KMS-11 (cell line): ENCODE measurements at regions not wholly inside any gene's neighbourhood (a gene's known extent, or its start where the extent isn't known, plus 50 kb on each side); places are given as distances from the start of the nearest gene placed in this dataset.

Source experiments
- H2AFZ ChIP-seq: fragments of 200-600 bp; sonication (generic); 2 replicates; pipeline ENCODE4 v1.6.1; 2016; ENCODE audit warnings: antibody characterized with exemption, mixed run types, low read depth
- H3K27ac ChIP-seq: fragments of 200-600 bp; sonication (generic); 2 replicates; pipeline ENCODE4 v1.6.1; 2016; ENCODE audit warnings: mild to moderate bottlenecking, mixed run types
- H3K27me3 ChIP-seq: fragments of 200-600 bp; sonication (generic); 2 replicates; pipeline ENCODE4 v1.6.1; 2017; ENCODE audit warnings: mild to moderate bottlenecking, low read depth, mixed run types, moderate library complexity; ENCODE audit not compliant: insufficient read depth
- H3K36me3 ChIP-seq: fragments of 200-600 bp; sonication (generic); 2 replicates; pipeline ENCODE4 v1.6.1; 2017; ENCODE audit warnings: mild to moderate bottlenecking, mixed run types; ENCODE audit not compliant: insufficient read depth
- H3K4me1 ChIP-seq: fragments of 200-600 bp; sonication (generic); 2 replicates; pipeline ENCODE4 v1.6.1; 2016; ENCODE audit warnings: mild to moderate bottlenecking, low read depth, mixed run types; ENCODE audit not compliant: poor library complexity, severe bottlenecking
- H3K4me2 ChIP-seq: fragments of 200-600 bp; sonication (generic); 2 replicates; pipeline ENCODE4 v1.7.0; 2016; ENCODE audit warnings: mild to moderate bottlenecking, mixed run types
- H3K4me3 ChIP-seq: fragments of 200-600 bp; sonication (generic); IDR thresholded peaks from 2 replicates; pipeline ENCODE4 v1.6.1; 2017; ENCODE audit warnings: low read depth, low read length, mixed read lengths; ENCODE audit not compliant: insufficient read depth
- H3K79me2 ChIP-seq: fragments of 200-600 bp; sonication (generic); 2 replicates; pipeline ENCODE4 v1.6.1; 2016; ENCODE audit warnings: low read depth, mixed run types; ENCODE audit not compliant: insufficient read depth
- H3K9ac ChIP-seq: fragments of 200-600 bp; sonication (generic); 2 replicates; pipeline ENCODE4 v1.6.1; 2016; ENCODE audit warnings: mild to moderate bottlenecking, mixed run types
- H4K20me1 ChIP-seq: fragments of 200-600 bp; sonication (generic); 2 replicates; pipeline ENCODE4 v1.6.1; 2016; ENCODE audit warnings: mild to moderate bottlenecking, mixed run types; ENCODE audit not compliant: insufficient read depth
- TF ChIP-seq, protein P1 (sequence below): fragments of 200-600 bp; sonication (generic); conservative IDR thresholded peaks from 2 replicates; pipeline ENCODE4 v1.6.1; 2017; ENCODE audit warnings: low read depth, mild to moderate bottlenecking, antibody characterized with exemption, low read length, moderate library complexity, mixed read lengths

- no peaks in the 10 kb centered on the region for H4K20me1 ChIP-seq
- no peaks in the 10 kb centered on the region for H3K4me1 ChIP-seq
- no peak overlapping the region for H3K4me3 ChIP-seq
- H2AFZ ChIP-seq = no peak overlapping the region
- TF ChIP-seq, protein P1, sequence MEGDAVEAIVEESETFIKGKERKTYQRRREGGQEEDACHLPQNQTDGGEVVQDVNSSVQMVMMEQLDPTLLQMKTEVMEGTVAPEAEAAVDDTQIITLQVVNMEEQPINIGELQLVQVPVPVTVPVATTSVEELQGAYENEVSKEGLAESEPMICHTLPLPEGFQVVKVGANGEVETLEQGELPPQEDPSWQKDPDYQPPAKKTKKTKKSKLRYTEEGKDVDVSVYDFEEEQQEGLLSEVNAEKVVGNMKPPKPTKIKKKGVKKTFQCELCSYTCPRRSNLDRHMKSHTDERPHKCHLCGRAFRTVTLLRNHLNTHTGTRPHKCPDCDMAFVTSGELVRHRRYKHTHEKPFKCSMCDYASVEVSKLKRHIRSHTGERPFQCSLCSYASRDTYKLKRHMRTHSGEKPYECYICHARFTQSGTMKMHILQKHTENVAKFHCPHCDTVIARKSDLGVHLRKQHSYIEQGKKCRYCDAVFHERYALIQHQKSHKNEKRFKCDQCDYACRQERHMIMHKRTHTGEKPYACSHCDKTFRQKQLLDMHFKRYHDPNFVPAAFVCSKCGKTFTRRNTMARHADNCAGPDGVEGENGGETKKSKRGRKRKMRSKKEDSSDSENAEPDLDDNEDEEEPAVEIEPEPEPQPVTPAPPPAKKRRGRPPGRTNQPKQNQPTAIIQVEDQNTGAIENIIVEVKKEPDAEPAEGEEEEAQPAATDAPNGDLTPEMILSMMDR = no peak
- no peaks in the 10 kb centered on the region for H3K36me3 ChIP-seq
- H3K9ac ChIP-seq = no peak overlapping the region
- H3K27me3 ChIP-seq = no peaks in the 10 kb centered on the region
- no peak overlapping the region for H3K4me2 ChIP-seq
- H3K27ac ChIP-seq = no peak overlapping the region
- no peaks in the 10 kb centered on the region for H3K79me2 ChIP-seq
Observed at GRCh38 chr5:120162321-120162720, 301.8 kb upstream of the PRR16 start.

GRCh38 chr5:120164037-120164436 is 300.1 kb upstream of the PRR16 start:
- TF ChIP-seq, protein P1 = no peak
- H3K9ac ChIP-seq = no peak overlapping the region
- no peaks in the 10 kb centered on the region for H3K4me1 ChIP-seq
- H3K79me2 ChIP-seq = no peaks in the 10 kb centered on the region
- no peak overlapping the region for H3K4me3 ChIP-seq
- no peak overlapping the region for H3K27ac ChIP-seq
- no peaks in the 10 kb centered on the region for H3K36me3 ChIP-seq
- no peaks in the 10 kb centered on the region for H3K27me3 ChIP-seq
- H2AFZ ChIP-seq = no peak overlapping the region
- no peaks in the 10 kb centered on the region for H4K20me1 ChIP-seq
- no peak overlapping the region for H3K4me2 ChIP-seq

DNA sequence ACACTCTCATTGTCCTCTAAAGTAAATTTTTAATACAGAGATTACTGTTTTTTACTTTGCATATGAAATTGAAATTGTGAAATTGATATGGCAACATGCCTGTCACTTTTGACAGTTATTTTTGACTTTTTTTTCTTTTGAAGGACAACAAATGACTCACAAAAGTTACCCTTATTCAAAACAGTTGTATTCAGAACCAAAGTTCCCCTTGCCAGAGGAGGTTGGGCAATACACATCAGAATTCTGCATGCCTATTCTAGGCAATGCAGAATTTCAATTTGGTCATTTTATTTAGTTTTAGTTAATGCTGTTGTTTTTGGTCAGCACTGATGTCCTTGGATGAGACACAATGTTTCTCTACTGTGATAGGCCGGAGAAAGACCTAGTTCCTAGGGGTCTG is 299.1 kb upstream of the PRR16 start:
- no peaks in the 10 kb centered on the region for H4K20me1 ChIP-seq
- TF ChIP-seq, protein P1 = no peak
- H3K9ac ChIP-seq = no peak overlapping the region
- H3K27ac ChIP-seq = no peak overlapping the region
- no peaks in the 10 kb centered on the region for H3K36me3 ChIP-seq
- H3K79me2 ChIP-seq = no peaks in the 10 kb centered on the region
- H2AFZ ChIP-seq = no peak overlapping the region
- no peaks in the 10 kb centered on the region for H3K27me3 ChIP-seq
- H3K4me3 ChIP-seq = no peak overlapping the region
- H3K4me2 ChIP-seq = no peak overlapping the region
- H3K4me1 ChIP-seq = no peaks in the 10 kb centered on the region

DNA sequence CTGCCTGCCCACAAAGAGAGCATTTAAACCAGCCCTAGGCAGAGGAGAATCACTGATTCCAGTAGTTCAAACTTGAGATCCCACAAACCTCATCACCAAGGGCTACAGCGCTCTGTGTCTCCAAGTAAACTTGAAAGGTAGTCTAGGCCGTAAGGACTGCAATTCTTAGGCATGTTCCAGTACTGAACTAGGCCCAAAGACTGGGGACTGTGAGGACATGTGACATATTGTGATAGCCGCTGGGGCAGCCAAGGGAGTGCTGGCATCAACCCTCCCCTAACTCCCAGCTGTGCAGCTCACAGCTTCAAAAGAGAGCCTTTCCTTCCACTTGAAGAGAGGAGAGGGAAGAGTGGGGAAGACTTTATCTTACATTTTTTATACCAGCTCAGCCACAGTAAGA is 291.0 kb upstream of the PRR16 start:
- H3K9ac ChIP-seq = no peak overlapping the region
- H4K20me1 ChIP-seq = no peaks in the 10 kb centered on the region
- H3K79me2 ChIP-seq = no peaks in the 10 kb centered on the region
- H3K36me3 ChIP-seq = no peaks in the 10 kb centered on the region
- no peak overlapping the region for H3K4me3 ChIP-seq
- TF ChIP-seq, protein P1 = no peak
- H2AFZ ChIP-seq = no peak overlapping the region
- H3K4me1 ChIP-seq = no peaks in the 10 kb centered on the region
- no peak overlapping the region for H3K4me2 ChIP-seq
- no peak overlapping the region for H3K27ac ChIP-seq
- H3K27me3 ChIP-seq = no peaks in the 10 kb centered on the region
